ENCODE measurements at regions not wholly inside any gene's neighbourhood (a gene's known extent, or its start where the extent isn't known, plus 50 kb on each side); places are given as distances from the start of the nearest gene placed in this dataset.
"Not testable (repeated sequence)": the region's sequence is repeated elsewhere in the genome, so short reads cannot be mapped to it uniquely, and the experiment has no call there.

- not testable (repeated sequence) for DNase-seq (ENCODE audit: low read depth, low spot score)
These were observed 50.8 kb upstream of the GRIN2B start for GRCh38 chr12:14032191-14032590.

- no peak for DNase-seq (ENCODE audit: low read depth, low spot score)
These were observed 62.4 kb upstream of the GRIN2B start for GRCh38 chr12:14043776-14044175.

GRCh38 chr12:14048941-14049545 lies 67.6 kb upstream of the GRIN2B start:
- DNase-seq (ENCODE audit: low read depth, low spot score): no peak

- DNase-seq (ENCODE audit: low read depth, low spot score): no peak
These were observed 76.5 kb upstream of the GRIN2B start for GRCh38 chr12:14057895-14058294.

- no peak for DNase-seq (ENCODE audit: low read depth, low spot score)
These were observed 77.3 kb upstream of the GRIN2B start for GRCh38 chr12:14058717-14059116.

GRCh38 chr12:14059548-14059947 lies 78.1 kb upstream of the GRIN2B start:
- DNase-seq (ENCODE audit: low read depth, low spot score): no peak

GRCh38 chr12:14065616-14066015 lies 84.2 kb upstream of the GRIN2B start:
- DNase-seq (ENCODE audit: low read depth, low spot score): no peak

GRCh38 chr12:14066021-14066420 lies 84.6 kb upstream of the GRIN2B start:
- no peak for DNase-seq (ENCODE audit: low read depth, low spot score)

- DNase-seq (ENCODE audit: low read depth, low spot score): no peak
These were observed 87.6 kb upstream of the GRIN2B start for GRCh38 chr12:14068961-14069360.

- DNase-seq (ENCODE audit: low read depth, low spot score): no peak
These were observed 90.4 kb upstream of the GRIN2B start for GRCh38 chr12:14071833-14072232.

- DNase-seq (ENCODE audit: low read depth, low spot score): no peak
These were observed 91.6 kb upstream of the GRIN2B start for GRCh38 chr12:14072987-14073386.

- no peak for DNase-seq (ENCODE audit: low read depth, low spot score)
These were observed 94.5 kb upstream of the GRIN2B start for GRCh38 chr12:14075797-14076393.

GRCh38 chr12:14076538-14076937 lies 95.1 kb upstream of the GRIN2B start:
- DNase-seq (ENCODE audit: low read depth, low spot score): no peak

GRCh38 chr12:14086838-14087237 lies 105.4 kb upstream of the GRIN2B start:
- DNase-seq (ENCODE audit: low read depth, low spot score): no peak

- DNase-seq (ENCODE audit: low read depth, low spot score): no peak
These were observed 118.6 kb upstream of the GRIN2B start for GRCh38 chr12:14099994-14100393.

GRCh38 chr12:14101556-14101955 lies 120.2 kb upstream of the GRIN2B start:
- not testable (repeated sequence) for DNase-seq (ENCODE audit: low read depth, low spot score)

- peak; percentile 30 for DNase-seq (ENCODE audit: low read depth, low spot score)
These were observed 129.9 kb upstream of the GRIN2B start for GRCh38 chr12:14111230-14111865.

GRCh38 chr12:14113031-14113430 lies 131.6 kb upstream of the GRIN2B start:
- no peak for DNase-seq (ENCODE audit: low read depth, low spot score)

- DNase-seq (ENCODE audit: low read depth, low spot score): no peak
These were observed 145.3 kb upstream of the GRIN2B start for GRCh38 chr12:14126692-14127091.

- DNase-seq (ENCODE audit: low read depth, low spot score): no peak
These were observed 148.3 kb upstream of the GRIN2B start for GRCh38 chr12:14129611-14130195.

GRCh38 chr12:14135996-14136395 lies 154.6 kb upstream of the GRIN2B start:
- DNase-seq (ENCODE audit: low read depth, low spot score): no peak

GRCh38 chr12:14138495-14138894 lies 157.1 kb upstream of the GRIN2B start:
- no peak for DNase-seq (ENCODE audit: low read depth, low spot score)

Data from iPS DF 19.7 (cell line).